Endothelial cell of umbilical vein (primary cell): ENCODE measurements at regions not wholly inside any gene's neighbourhood (a gene's known extent, or its start where the extent isn't known, plus 50 kb on each side); places are given as distances from the start of the nearest gene placed in this dataset.

Experiments used
- BruUV-seq: library from RNA; stranded (reverse); fragments of 400-500 nt; replicated peaks from 2 replicates; lab custom pipeline; 2021; lab: Mats Ljungman, UMichigan
- CTCF ChIA-PET: fragments of 300-600, 350-600 bp; sonication (Branson Sonifier 250); formaldehyde crosslinking; loops from one replicate; lab custom pipeline; 2021; ENCODE audit warnings: antibody characterized with exemption, inconsistent platforms; lab: Charles Lee
- POLR2A ChIA-PET: fragments of 300-600, 350-600 bp; sonication (Branson Sonifier 250); formaldehyde crosslinking; loops from one replicate; lab custom pipeline; 2021; ENCODE audit warnings: antibody characterized with exemption, inconsistent platforms; lab: Charles Lee
- DNase-seq: peaks from one replicate; pipeline ENCODE4 v3.0.0-alpha.2; 2011; ENCODE audit warnings: low read depth, low spot score
- FAIRE-seq: peaks from 2 replicates; lab custom pipeline; 2011; peaks lifted over from hg19 to GRCh38; lab: Jason Lieb, UNC
- H2AFZ ChIP-seq: 2 replicates; pipeline ENCODE4 v1.6.0; 2012; ENCODE audit warnings: low read depth, low read length, control low read depth, inconsistent platforms
- H3K27ac ChIP-seq: 2 replicates; pipeline ENCODE4 v1.5.1; 2011; ENCODE audit warnings: low read depth, mild to moderate bottlenecking, control low read depth, low read length, moderate library complexity; ENCODE audit not compliant: insufficient read depth
- H3K27me3 ChIP-seq, 2 experiments: 2 replicates each; pipeline versions ENCODE4 v1.6.0 to v1.6.1; 2011; ENCODE audit warnings: low read length in 2 of 2, mixed read lengths in 1 of 2; ENCODE audit not compliant: control insufficient read depth in 2 of 2, insufficient read depth in 2 of 2
- H3K36me3 ChIP-seq, 2 experiments: 2 replicates in 1 of 2; 3 replicates in 1 of 2; pipeline ENCODE4 v1.5.1; 2011; ENCODE audit warnings: low read length in 2 of 2, mild to moderate bottlenecking in 1 of 2, moderate library complexity in 1 of 2; ENCODE audit not compliant: control insufficient read depth in 2 of 2, insufficient read depth in 2 of 2; ENCODE audit errors: extremely low read depth in 1 of 2
- H3K4me1 ChIP-seq: 3 replicates; pipeline ENCODE4 v1.5.1; 2011; ENCODE audit warnings: mild to moderate bottlenecking, low read length; ENCODE audit not compliant: control insufficient read depth, insufficient read depth; ENCODE audit errors: extremely low read depth
- H3K4me2 ChIP-seq: 2 replicates; pipeline ENCODE4 v1.6.1; 2011; ENCODE audit warnings: low read length, control low read depth, mixed read lengths; ENCODE audit not compliant: insufficient read depth
- H3K4me3 ChIP-seq, 3 experiments: fragments of 200-600 bp in 1 of 3; sonication (generic), shearing (Covaris generic) in 1 of 3; replicated peaks in 1 of 3; 2 replicates each; pipeline ENCODE4 v1.5.1; 2011 to 2016; ENCODE audit warnings: control low read depth in 3 of 3, low read length in 3 of 3, mild to moderate bottlenecking in 2 of 3, inconsistent platforms in 1 of 3, low read depth in 1 of 3, moderate library complexity in 1 of 3; ENCODE audit not compliant: insufficient read depth in 1 of 3
- H3K79me2 ChIP-seq: 2 replicates; pipeline ENCODE4 v1.6.0; 2012; ENCODE audit warnings: low read length, inconsistent platforms; ENCODE audit not compliant: control insufficient read depth, insufficient read depth
- H3K9ac ChIP-seq: replicated peaks from 2 replicates; pipeline ENCODE3; 2011; ENCODE audit warnings: low read length, control low read depth; ENCODE audit not compliant: insufficient read depth; ENCODE audit errors: extremely low read depth
- H3K9me1 ChIP-seq: replicated peaks from 3 replicates; pipeline ENCODE4 v1.6.0; 2011; ENCODE audit warnings: mild to moderate bottlenecking, low read length; ENCODE audit not compliant: control insufficient read depth, insufficient read depth; ENCODE audit errors: extremely low read depth
- H3K9me3 ChIP-seq: replicated peaks from 2 replicates; pipeline ENCODE4 v1.5.1; 2012; ENCODE audit warnings: low read length, inconsistent platforms; ENCODE audit not compliant: control insufficient read depth, insufficient read depth
- H4K20me1 ChIP-seq: replicated peaks from 2 replicates; pipeline ENCODE3; 2011; ENCODE audit warnings: mild to moderate bottlenecking, low read length; ENCODE audit not compliant: control insufficient read depth, insufficient read depth; ENCODE audit errors: extremely low read depth
- EZH2 ChIP-seq: IDR thresholded peaks from 2 replicates; pipeline ENCODE4 v1.6.1; 2012; ENCODE audit warnings: borderline replicate concordance, low read depth, mild to moderate bottlenecking, moderate library complexity, low read length, inconsistent platforms; ENCODE audit not compliant: severe bottlenecking
- FOS ChIP-seq: IDR thresholded peaks from 2 replicates; pipeline ENCODE4 v1.6.1; 2011; ENCODE audit warnings: mild to moderate bottlenecking, low read length, moderate library complexity, borderline replicate concordance; ENCODE audit not compliant: insufficient read depth
- GATA2 ChIP-seq: IDR thresholded peaks from 2 replicates; pipeline ENCODE4 v1.7.0; 2011; ENCODE audit warnings: low read depth, mild to moderate bottlenecking, moderate library complexity, mixed read lengths, low read length; ENCODE audit not compliant: insufficient read length, insufficient read depth
- JUN ChIP-seq: IDR thresholded peaks from 2 replicates; pipeline ENCODE4 v1.6.1; 2011; ENCODE audit warnings: borderline replicate concordance, low read depth; ENCODE audit not compliant: insufficient read length, insufficient read depth
- MYC ChIP-seq: IDR thresholded peaks from one replicate; pipeline ENCODE4 v1.6.1; 2011; ENCODE audit warnings: mild to moderate bottlenecking, low read depth, low read length
- POLR2A ChIP-seq: IDR thresholded peaks from 2 replicates; pipeline ENCODE4 v1.6.1; 2012; ENCODE audit warnings: low read depth, mild to moderate bottlenecking, control low read depth, low read length
- POLR2AphosphoS5 ChIP-seq: IDR thresholded peaks from 2 replicates; pipeline ENCODE4 v1.6.1; 2012; ENCODE audit warnings: low read depth, mild to moderate bottlenecking, control low read depth, low read length, moderate library complexity; ENCODE audit not compliant: insufficient read depth
- dilution Hi-C: fragments of 300-500 bp; cut with MboI; formaldehyde crosslinking; loops from one replicate; pipeline ENCODE4 v1.15.0; 2019; ENCODE audit warnings: low sequenced_read_pairs; ENCODE audit not compliant: extremely low pct_ligation_motif_present
- intact Hi-C: fragments of 100-400 bp; cut with micrococcal nuclease; formaldehyde crosslinking; loops from one replicate; pipeline ENCODE4 v1.10.0; 2022
- TF ChIP-seq, protein P1 (sequence below), 2 donors: IDR thresholded peaks; 1 replicate in 1 of 2; 2 replicates in 1 of 2; pipeline ENCODE4 v1.5.1; 2011; ENCODE audit warnings: low read length in 2 of 2, mild to moderate bottlenecking in 2 of 2, moderate library complexity in 2 of 2, control low read depth in 1 of 2, inconsistent platforms in 1 of 2, low read depth in 1 of 2; ENCODE audit not compliant: insufficient read depth in 1 of 2; ENCODE audit errors: extremely low read depth in 1 of 2
- TF ChIP-seq, protein P2 (sequence below): IDR thresholded peaks from 2 replicates; pipeline ENCODE4 v1.6.1; 2011; ENCODE audit not compliant: insufficient read depth, insufficient read length

DNA sequence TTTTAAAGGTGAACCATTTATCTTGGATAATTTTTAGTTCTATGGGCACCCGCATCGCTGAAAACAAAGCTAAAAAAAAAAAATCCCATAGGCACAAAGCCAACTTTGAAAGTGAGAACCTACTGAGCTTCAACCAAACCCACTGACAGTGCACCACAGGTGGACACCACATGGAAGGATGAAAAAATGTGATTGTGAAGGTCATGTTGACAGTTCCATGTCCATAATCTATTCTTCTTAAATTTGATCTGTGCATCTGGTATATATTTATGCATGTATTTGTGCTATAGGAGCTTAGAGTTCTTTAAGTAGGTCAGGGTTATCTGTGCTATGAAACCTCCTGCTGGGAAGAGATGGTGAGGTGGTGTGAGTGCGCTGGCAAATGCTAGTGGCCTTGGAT is 374.3 kb downstream of the SPRY1 start:
- no peaks in the 10 kb centered on the region for H3K9me1 ChIP-seq
- peaks cover 9% of the 10 kb centered on the region for H3K4me1 ChIP-seq
- no peak overlapping the region for H2AFZ ChIP-seq
- dilution Hi-C loops, result no loop called here
- H3K79me2 ChIP-seq, result no peaks in the 10 kb centered on the region
- CTCF ChIA-PET, result interaction anchor here (3.0 kb wide), 1 partner anchor 11 kb away, joined by 14 read pairs; no protein-coding TSS in a partner anchor
- no peaks in the 10 kb centered on the region for H4K20me1 ChIP-seq
- intact Hi-C loops, result loop anchor here (5.0 to 10.0 kb wide), 2 partner anchors 551 to 646 kb away; no protein-coding TSS in a partner anchor
- no peaks in the 10 kb centered on the region for H3K36me3 ChIP-seq
- TF ChIP-seq JUN (no peak), MYC (no peak), POLR2A (no peak), POLR2AphosphoS5 (no peak), FOS (no peak), GATA2 (no peak), EZH2 (no peak)
- TF ChIP-seq, protein P1, sequence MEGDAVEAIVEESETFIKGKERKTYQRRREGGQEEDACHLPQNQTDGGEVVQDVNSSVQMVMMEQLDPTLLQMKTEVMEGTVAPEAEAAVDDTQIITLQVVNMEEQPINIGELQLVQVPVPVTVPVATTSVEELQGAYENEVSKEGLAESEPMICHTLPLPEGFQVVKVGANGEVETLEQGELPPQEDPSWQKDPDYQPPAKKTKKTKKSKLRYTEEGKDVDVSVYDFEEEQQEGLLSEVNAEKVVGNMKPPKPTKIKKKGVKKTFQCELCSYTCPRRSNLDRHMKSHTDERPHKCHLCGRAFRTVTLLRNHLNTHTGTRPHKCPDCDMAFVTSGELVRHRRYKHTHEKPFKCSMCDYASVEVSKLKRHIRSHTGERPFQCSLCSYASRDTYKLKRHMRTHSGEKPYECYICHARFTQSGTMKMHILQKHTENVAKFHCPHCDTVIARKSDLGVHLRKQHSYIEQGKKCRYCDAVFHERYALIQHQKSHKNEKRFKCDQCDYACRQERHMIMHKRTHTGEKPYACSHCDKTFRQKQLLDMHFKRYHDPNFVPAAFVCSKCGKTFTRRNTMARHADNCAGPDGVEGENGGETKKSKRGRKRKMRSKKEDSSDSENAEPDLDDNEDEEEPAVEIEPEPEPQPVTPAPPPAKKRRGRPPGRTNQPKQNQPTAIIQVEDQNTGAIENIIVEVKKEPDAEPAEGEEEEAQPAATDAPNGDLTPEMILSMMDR (IDR thresholded peaks at IDR 0.05; ENCODE audit: extremely low read depth in 1 of 2, insufficient read depth in 1 of 2, low read depth in 1 of 2, low read length in 2 of 2), result no peak
- TF ChIP-seq, protein P2, sequence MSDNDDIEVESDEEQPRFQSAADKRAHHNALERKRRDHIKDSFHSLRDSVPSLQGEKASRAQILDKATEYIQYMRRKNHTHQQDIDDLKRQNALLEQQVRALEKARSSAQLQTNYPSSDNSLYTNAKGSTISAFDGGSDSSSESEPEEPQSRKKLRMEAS, result no peak
- no peaks in the 10 kb centered on the region for H3K27me3 ChIP-seq
- no peak overlapping the region for H3K27ac ChIP-seq
- DNase-seq (no peak), FAIRE-seq (no peak)
- BruUV-seq, result no TSS peak
- no peak overlapping the region for H3K4me2 ChIP-seq
- POLR2A ChIA-PET, result no interaction called here
- no peak overlapping the region for H3K9ac ChIP-seq
- no peaks in the 10 kb centered on the region for H3K9me3 ChIP-seq
- no peak overlapping the region for H3K4me3 ChIP-seq
